H1 (cell line): ENCODE measurements at regions not wholly inside any gene's neighbourhood (a gene's known extent, or its start where the extent isn't known, plus 50 kb on each side); places are given as distances from the start of the nearest gene placed in this dataset.

Source experiments
- CTCF ChIA-PET: fragments of 300-600 bp; sonication (Branson Sonifier 250); formaldehyde crosslinking; loops from one replicate; lab custom pipeline; 2021; ENCODE audit not compliant: partially characterized antibody; lab: Charles Lee
- POLR2A ChIA-PET: fragments of 300-600 bp; sonication (Branson Sonifier 250); formaldehyde crosslinking; loops from one replicate; lab custom pipeline; 2021; ENCODE audit warnings: inconsistent platforms; ENCODE audit not compliant: partially characterized antibody; lab: Charles Lee
- DNase-seq, 2 experiments: peaks; one replicate each; pipeline versions ENCODE4 v3.0.0 to v3.0.0-alpha.2; 2010 to 2022; ENCODE audit warnings: low spot score in 2 of 2, low read depth in 1 of 2, mixed read lengths in 1 of 2
- FAIRE-seq: peaks from 2 replicates; lab custom pipeline; 2011; peaks lifted over from hg19 to GRCh38; lab: Jason Lieb, UNC
- H2AFZ ChIP-seq: 2 replicates; pipeline ENCODE4 v1.8.1; 2012; ENCODE audit warnings: low read length, inconsistent platforms
- H2AK5ac ChIP-seq: 2 replicates; pipeline ENCODE4 v1.6.1; 2013; ENCODE audit warnings: low read depth, low read length
- H2BK120ac ChIP-seq: replicated peaks from 2 replicates; pipeline ENCODE3; 2013; ENCODE audit warnings: low read depth, low read length, inconsistent platforms
- H2BK12ac ChIP-seq: 2 replicates; pipeline ENCODE4 v1.6.1; 2013; ENCODE audit warnings: low read depth, low read length
- H2BK15ac ChIP-seq: 2 replicates; pipeline ENCODE4 v1.6.1; 2013; ENCODE audit warnings: low read length
- H2BK20ac ChIP-seq: 2 replicates; pipeline ENCODE4 v1.6.1; 2013; ENCODE audit warnings: low read length
- H2BK5ac ChIP-seq: 2 replicates; pipeline ENCODE4 v1.6.1; 2013; ENCODE audit warnings: low read depth, low read length
- H3K14ac ChIP-seq: 2 replicates; pipeline ENCODE4 v1.6.1; 2013; ENCODE audit warnings: inconsistent platforms; ENCODE audit not compliant: insufficient read length
- H3K18ac ChIP-seq: 2 replicates; pipeline ENCODE4 v1.6.1; 2013; ENCODE audit warnings: low read length; ENCODE audit errors: extremely low read depth
- H3K23ac ChIP-seq: 2 replicates; pipeline ENCODE4 v1.6.1; 2013; ENCODE audit warnings: inconsistent platforms; ENCODE audit not compliant: insufficient read length
- H3K23me2 ChIP-seq: 2 replicates; pipeline ENCODE4 v1.6.1; 2013; ENCODE audit warnings: low read depth, low read length
- H3K27ac ChIP-seq: 2 replicates; pipeline ENCODE4 v1.6.1; 2011; ENCODE audit warnings: low read depth, low read length, inconsistent platforms
- H3K27me3 ChIP-seq, 4 experiments: replicated peaks in 1 of 4; 1 replicate in 1 of 4; 2 replicates in 3 of 4; pipeline versions ENCODE4 v1.6.1 to v1.8.1; 2011 to 2013; ENCODE audit warnings: low read length in 3 of 4, mild to moderate bottlenecking in 3 of 4, inconsistent platforms in 2 of 4, mixed read lengths in 2 of 4, moderate library complexity in 1 of 4; ENCODE audit not compliant: control insufficient read depth in 3 of 4, insufficient read depth in 3 of 4; ENCODE audit errors: extremely low read depth in 1 of 4
- H3K36me3 ChIP-seq, 4 experiments: 2 replicates each; pipeline versions ENCODE4 v1.6.1 to v1.8.1; 2011 to 2013; ENCODE audit warnings: mild to moderate bottlenecking in 4 of 4, low read length in 3 of 4, moderate library complexity in 2 of 4, control low read depth in 1 of 4, inconsistent platforms in 1 of 4; ENCODE audit not compliant: insufficient read depth in 4 of 4, control insufficient read depth in 2 of 4
- H3K4ac ChIP-seq: replicated peaks from 2 replicates; pipeline ENCODE3; 2013; ENCODE audit warnings: low read length, low read depth, mixed read lengths, inconsistent platforms; ENCODE audit not compliant: insufficient read length
- H3K4me1 ChIP-seq, 4 experiments: replicated peaks in 1 of 4; 1 replicate in 1 of 4; 2 replicates in 3 of 4; pipeline versions ENCODE4 v1.6.1 to v1.8.1; 2011 to 2013; ENCODE audit warnings: low read length in 3 of 4, inconsistent platforms in 2 of 4, mixed read lengths in 1 of 4; ENCODE audit not compliant: insufficient read depth in 4 of 4, control insufficient read depth in 3 of 4
- H3K4me2 ChIP-seq, 2 experiments: 2 replicates each; pipeline versions ENCODE4 v1.6.1 to v1.8.1; 2011 to 2013; ENCODE audit warnings: low read depth in 2 of 2, low read length in 2 of 2, control low read depth in 1 of 2, inconsistent platforms in 1 of 2, mild to moderate bottlenecking in 1 of 2; ENCODE audit not compliant: insufficient read depth in 1 of 2
- H3K4me3 ChIP-seq, 4 experiments: fragments of 200-600, 300-600 bp in 1 of 4; sonication (generic), shearing (Covaris generic), sonication (Bioruptor Twin) in 1 of 4; 2 replicates each; pipeline versions ENCODE4 v1.5.1 to v1.8.1; 2011 to 2016; ENCODE audit warnings: low read length in 4 of 4, low read depth in 3 of 4, control low read depth in 2 of 4, inconsistent platforms in 2 of 4, mild to moderate bottlenecking in 2 of 4, mixed read lengths in 1 of 4, moderate library complexity in 1 of 4; ENCODE audit not compliant: insufficient read depth in 2 of 4; ENCODE audit errors: extremely low read depth in 1 of 4
- H3K56ac ChIP-seq: replicated peaks from 2 replicates; pipeline ENCODE3; 2013; ENCODE audit warnings: low read depth, mild to moderate bottlenecking, mixed read lengths, low read length, inconsistent platforms; ENCODE audit not compliant: insufficient read length
- H3K79me1 ChIP-seq: 2 replicates; pipeline ENCODE4 v1.6.1; 2013; ENCODE audit warnings: low read depth, low read length, control low read depth
- H3K79me2 ChIP-seq, 2 experiments: 2 replicates each; pipeline versions ENCODE4 v1.6.1 to v1.8.1; 2012 to 2013; ENCODE audit warnings: low read length in 2 of 2, mild to moderate bottlenecking in 2 of 2, inconsistent platforms in 1 of 2; ENCODE audit not compliant: insufficient read depth in 2 of 2, control insufficient read depth in 1 of 2
- H3K9ac ChIP-seq, 4 experiments: replicated peaks in 1 of 4; 1 replicate in 1 of 4; 2 replicates in 3 of 4; pipeline versions ENCODE4 v1.6.1 to v1.8.1; 2011 to 2013; ENCODE audit warnings: low read depth in 3 of 4, low read length in 3 of 4, control low read depth in 2 of 4, mild to moderate bottlenecking in 2 of 4, moderate library complexity in 2 of 4, inconsistent platforms in 1 of 4; ENCODE audit errors: extremely low read depth in 1 of 4
- H3K9me3 ChIP-seq, 2 experiments: 2 replicates each; pipeline versions ENCODE4 v1.6.1 to v1.8.1; 2012 to 2013; ENCODE audit warnings: mild to moderate bottlenecking in 2 of 2, moderate library complexity in 2 of 2, control low read depth in 1 of 2, inconsistent platforms in 1 of 2, low read depth in 1 of 2, low read length in 1 of 2, mixed read lengths in 1 of 2; ENCODE audit not compliant: insufficient read depth in 2 of 2
- H4K20me1 ChIP-seq, 2 experiments: replicated peaks in 1 of 2; 2 replicates each; pipeline versions ENCODE3 to v1.8.1; 2011 to 2013; ENCODE audit warnings: inconsistent platforms in 2 of 2, low read length in 2 of 2, mild to moderate bottlenecking in 1 of 2; ENCODE audit not compliant: insufficient read depth in 2 of 2, control insufficient read depth in 1 of 2
- H4K5ac ChIP-seq: 2 replicates; pipeline ENCODE4 v1.6.1; 2013; ENCODE audit warnings: low read length, low read depth, mixed read lengths, inconsistent platforms; ENCODE audit not compliant: insufficient read length
- H4K8ac ChIP-seq: 2 replicates; pipeline ENCODE4 v1.8.0; 2013; ENCODE audit warnings: mild to moderate bottlenecking, moderate library complexity, low read length, inconsistent platforms; ENCODE audit not compliant: insufficient read depth; ENCODE audit errors: extremely low read depth
- H4K91ac ChIP-seq: replicated peaks from 2 replicates; pipeline ENCODE3; 2013; ENCODE audit warnings: low read length, mixed read lengths, inconsistent platforms; ENCODE audit not compliant: insufficient read length
- CEBPB ChIP-seq: IDR thresholded peaks from 2 replicates; pipeline ENCODE4 v1.6.1; 2012; ENCODE audit warnings: low read depth, low read length
- JUND ChIP-seq: IDR thresholded peaks from 2 replicates; pipeline ENCODE4 v1.6.1; 2011; ENCODE audit warnings: mild to moderate bottlenecking, improper control_type of control experiment, low read length
- KDM5A ChIP-seq: fragments of 200-600 bp; IDR thresholded peaks from 2 replicates; pipeline ENCODE4 v1.7.1; 2012; ENCODE audit warnings: mild to moderate bottlenecking, low read length, inconsistent platforms, mixed read lengths
- MAFK ChIP-seq: IDR thresholded peaks from 2 replicates; pipeline ENCODE4 v1.6.1; 2012; ENCODE audit warnings: low read depth, mild to moderate bottlenecking, improper control_type of control experiment, low read length
- MAX ChIP-seq: IDR thresholded peaks from 2 replicates; pipeline ENCODE4 v1.6.1; 2012; ENCODE audit warnings: inconsistent platforms
- NANOG ChIP-seq: IDR thresholded peaks from 2 replicates; pipeline ENCODE4 v1.6.1; 2011; ENCODE audit warnings: low read length, low read depth, mild to moderate bottlenecking, inconsistent platforms; ENCODE audit not compliant: insufficient read depth, poor library complexity, severe bottlenecking
- SIN3A ChIP-seq, 2 experiments: IDR thresholded peaks in 1 of 2; conservative IDR thresholded peaks in 1 of 2; 2 replicates each; pipeline ENCODE4 v1.6.1; 2011 to 2012; ENCODE audit warnings: low read length in 2 of 2, improper control_type of control experiment in 1 of 2, low read depth in 1 of 2, mild to moderate bottlenecking in 1 of 2
- SP4 ChIP-seq: IDR thresholded peaks from 2 replicates; pipeline ENCODE4 v1.6.1; 2012; ENCODE audit warnings: low read length, inconsistent platforms
- TBP ChIP-seq: IDR thresholded peaks from 2 replicates; pipeline ENCODE4 v1.6.1; 2011; ENCODE audit warnings: low read depth, low read length, improper control_type of control experiment
- TEAD4 ChIP-seq: IDR thresholded peaks from 2 replicates; pipeline ENCODE4 v1.6.1; 2012; ENCODE audit warnings: low read depth, low read length, inconsistent platforms, mixed read lengths
- WGBS, 2 experiments: shearing (Covaris generic) in 1 of 2; methylation state at CpG; one replicate each; pipeline versions ENCODE4 v1.1.6 to v1.1.7; 2013 to 2015; ENCODE audit warnings: low lambda C conversion rate in 2 of 2, mixed read lengths in 2 of 2, inconsistent platforms in 1 of 2, low coverage in 1 of 2, missing lambda C conversion rate in 1 of 2; ENCODE audit not compliant: insufficient replicate concordance in 2 of 2, insufficient coverage in 1 of 2, insufficient read length in 1 of 2; ENCODE audit errors: extremely low coverage in 1 of 2, missing lambda C conversion rate in 1 of 2; 5-methylcytosine and 5-hydroxymethylcytosine counted together
- TF ChIP-seq, protein P1 (sequence below): IDR thresholded peaks from 2 replicates; pipeline ENCODE4 v1.6.1; 2012; ENCODE audit warnings: inconsistent platforms

- no peak overlapping the region for H3K4ac ChIP-seq
- CTCF ChIA-PET, result interaction anchor here (0.5 to 2.4 kb wide), 13 partner anchors 10 to 1266 kb away, joined by 3 to 10 read pairs (median 6); no protein-coding TSS in a partner anchor
- no peak overlapping the region for H2BK120ac ChIP-seq
- no peaks in the 10 kb centered on the region for H3K79me2 ChIP-seq
- H4K91ac ChIP-seq, result no peak overlapping the region
- no peaks in the 10 kb centered on the region for H3K79me1 ChIP-seq
- no peaks in the 10 kb centered on the region for H3K36me3 ChIP-seq
- no peak overlapping the region for H3K4me2 ChIP-seq
- H2BK20ac ChIP-seq, result no peak overlapping the region
- 0 out of 2 replicates have a peak overlapping the region, but pooled peaks have one; percentile 10 for H2AFZ ChIP-seq
- peak overlapping the region; percentile 47; the same call in 1 of the 2 replicates for H2BK5ac ChIP-seq
- no peak overlapping the region for H3K23ac ChIP-seq
- H3K27ac ChIP-seq, result no peak overlapping the region
- H3K14ac ChIP-seq, result no peak overlapping the region
- H3K27me3 ChIP-seq, result no peaks in the 10 kb centered on the region
- no peak overlapping the region for H2BK15ac ChIP-seq
- H3K56ac ChIP-seq, result no peak overlapping the region
- H2BK12ac ChIP-seq, result no peak overlapping the region; the same call in 1 of the 2 replicates
- no peak overlapping the region for H4K8ac ChIP-seq
- H2AK5ac ChIP-seq, result no peak overlapping the region
- FAIRE-seq (no peak), DNase-seq (peak in 1 of 2 experiments; percentile 13)
- POLR2A ChIA-PET, result interaction anchor here (1.2 kb wide), 1 partner anchor 504 kb away, joined by 3 read pairs; no protein-coding TSS in a partner anchor
- H3K23me2 ChIP-seq, result no peaks in the 10 kb centered on the region
- no peaks in the 10 kb centered on the region for H4K20me1 ChIP-seq
- H3K9ac ChIP-seq, result no peak overlapping the region
- H3K18ac ChIP-seq, result 0 out of 2 replicates have a peak overlapping the region, but pooled peaks have one; percentile 24
- H3K4me1 ChIP-seq, result peaks cover 2 to 8% (median 4%) of the 10 kb centered on the region in 4 experiments; a peak in 6 of 7 replicates
- no peak overlapping the region for H4K5ac ChIP-seq
- H3K9me3 ChIP-seq, result no peaks in the 10 kb centered on the region
- 69% methylated on average over 6 of the region's 6 CpGs; no CpG with 5 or more reads in 1 of the 2 experiments for WGBS, 2 experiments
- H3K4me3 ChIP-seq, result no peak overlapping the region
- TF ChIP-seq, protein P1, sequence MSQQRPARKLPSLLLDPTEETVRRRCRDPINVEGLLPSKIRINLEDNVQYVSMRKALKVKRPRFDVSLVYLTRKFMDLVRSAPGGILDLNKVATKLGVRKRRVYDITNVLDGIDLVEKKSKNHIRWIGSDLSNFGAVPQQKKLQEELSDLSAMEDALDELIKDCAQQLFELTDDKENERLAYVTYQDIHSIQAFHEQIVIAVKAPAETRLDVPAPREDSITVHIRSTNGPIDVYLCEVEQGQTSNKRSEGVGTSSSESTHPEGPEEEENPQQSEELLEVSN, result no peak
- TF ChIP-seq NANOG (no peak), SIN3A (conservative IDR thresholded peaks at IDR 0.05 in 1 of 2, IDR thresholded peaks at IDR 0.05 in 1 of 2; ENCODE audit: low read depth in 1 of 2, low read length in 2 of 2) (no peak), JUND (no peak), TEAD4 (peak; percentile 40; the same call in 1 of the 2 replicates), MAX (no peak), TBP (no peak), KDM5A (no peak), CEBPB (no peak), MAFK (peak; percentile 59), SP4 (no peak)
These were observed 54.4 kb upstream of the PLEKHG7 start for GRCh38 chr12:92648242-92649031.
